Renal cortex interstitium (tissue), 11 donors: ENCODE measurements at regions not wholly inside any gene's neighbourhood (a gene's known extent, or its start where the extent isn't known, plus 50 kb on each side); places are given as distances from the start of the nearest gene placed in this dataset.
"Not testable (repeated sequence)": the region's sequence is repeated elsewhere in the genome, so short reads cannot be mapped to it uniquely, and the experiment has no call there.

Experiments
- DNase-seq, 11 donors: peaks; one replicate each; pipeline ENCODE4 v3.0.0-alpha.2; 2013; ENCODE audit warnings: low read depth in 9 of 11, low spot score in 4 of 11; ENCODE audit errors: extremely low read depth in 1 of 11

DNA sequence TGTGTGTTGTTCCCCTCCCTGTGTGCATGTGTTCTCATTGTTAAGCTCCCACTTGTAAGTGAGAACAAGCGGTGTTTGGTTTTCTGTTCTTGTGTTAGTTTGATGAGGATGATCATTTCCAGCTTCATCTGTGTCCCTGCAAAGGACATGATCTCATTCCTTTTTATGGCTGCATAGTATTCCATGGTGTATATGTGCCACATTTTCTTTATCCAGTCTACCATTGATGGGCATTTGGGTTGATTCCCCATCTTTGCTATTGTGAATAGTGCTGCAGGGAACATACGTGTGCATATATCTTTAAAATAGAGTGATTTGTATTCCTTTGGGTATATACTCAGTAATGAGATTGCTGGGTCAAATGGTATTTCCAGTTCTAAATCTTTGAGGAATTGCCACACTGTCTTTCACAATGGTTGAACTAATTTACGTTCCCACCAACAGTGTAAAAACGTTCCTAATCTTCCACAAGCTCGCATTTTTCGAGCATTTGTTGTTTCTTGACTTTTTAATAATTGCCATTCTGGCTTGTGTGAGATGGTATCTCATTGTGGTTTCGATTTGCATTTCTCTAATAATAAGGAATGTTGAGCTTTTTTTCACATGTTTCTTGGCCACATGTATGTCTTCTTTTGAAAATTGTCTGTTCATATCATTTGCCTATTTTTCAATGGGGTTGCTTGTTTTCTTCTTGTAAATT is 60.6 kb upstream of the PPP1R12A start:
- DNase-seq: not testable (repeated sequence)

DNA sequence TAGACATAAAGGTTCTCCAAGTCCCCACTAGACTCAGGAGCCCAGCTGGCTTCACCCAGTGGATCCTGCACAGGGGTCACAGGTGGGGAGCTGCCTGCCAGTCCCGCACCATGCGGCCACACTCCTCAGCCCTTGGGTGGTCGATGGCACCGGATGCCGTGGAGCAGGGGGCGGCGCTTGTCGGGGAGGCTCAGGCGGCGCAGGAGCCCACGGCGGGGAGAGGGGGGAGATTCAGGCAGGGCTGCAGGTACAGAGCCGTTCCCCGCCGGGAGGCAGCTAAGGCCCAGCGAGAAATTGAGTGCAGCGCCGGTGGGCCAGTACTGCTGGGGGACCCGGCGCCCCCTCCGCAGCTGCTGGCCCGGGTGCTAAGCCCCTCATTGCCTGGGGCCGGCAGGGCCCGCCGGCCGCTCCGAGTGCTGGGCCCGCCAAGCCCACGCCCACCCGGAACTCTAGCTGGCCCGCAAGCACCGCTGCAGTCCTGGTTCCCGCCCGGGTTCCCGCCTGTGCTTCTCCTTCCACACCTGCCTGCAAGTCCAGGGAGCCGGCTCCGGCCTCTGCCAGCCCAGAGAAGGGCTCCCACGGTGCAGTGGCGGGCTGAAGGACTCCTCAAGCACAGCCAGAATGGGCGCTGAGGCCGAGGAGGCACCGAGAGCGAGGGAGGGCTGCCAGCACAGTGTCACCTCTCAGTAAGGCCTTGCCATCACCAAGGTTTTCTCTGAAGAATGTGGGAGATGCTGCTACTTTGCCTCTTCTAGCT is 58.4 kb upstream of the PPP1R12A start:
- no peak for DNase-seq

DNA sequence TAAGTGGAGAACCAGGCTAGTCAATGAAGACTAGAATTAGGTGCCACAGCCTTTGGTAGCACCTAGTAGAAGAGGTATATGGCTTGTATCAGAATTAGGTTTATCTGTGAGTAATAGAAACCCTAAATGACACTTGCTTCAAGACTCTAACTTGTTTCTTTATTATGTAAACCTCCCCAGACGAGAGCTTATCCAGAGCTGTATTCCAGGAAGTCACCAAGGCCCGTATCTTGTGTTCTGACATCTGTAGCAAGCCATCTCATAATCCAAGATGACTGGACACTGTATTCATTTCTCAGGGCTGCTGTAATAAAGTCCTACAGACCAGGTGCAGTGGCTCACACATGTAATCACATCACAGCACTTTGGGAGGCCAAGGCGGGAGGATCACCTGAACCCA is 56.7 kb upstream of the PPP1R12A start:
- DNase-seq: no peak

DNA sequence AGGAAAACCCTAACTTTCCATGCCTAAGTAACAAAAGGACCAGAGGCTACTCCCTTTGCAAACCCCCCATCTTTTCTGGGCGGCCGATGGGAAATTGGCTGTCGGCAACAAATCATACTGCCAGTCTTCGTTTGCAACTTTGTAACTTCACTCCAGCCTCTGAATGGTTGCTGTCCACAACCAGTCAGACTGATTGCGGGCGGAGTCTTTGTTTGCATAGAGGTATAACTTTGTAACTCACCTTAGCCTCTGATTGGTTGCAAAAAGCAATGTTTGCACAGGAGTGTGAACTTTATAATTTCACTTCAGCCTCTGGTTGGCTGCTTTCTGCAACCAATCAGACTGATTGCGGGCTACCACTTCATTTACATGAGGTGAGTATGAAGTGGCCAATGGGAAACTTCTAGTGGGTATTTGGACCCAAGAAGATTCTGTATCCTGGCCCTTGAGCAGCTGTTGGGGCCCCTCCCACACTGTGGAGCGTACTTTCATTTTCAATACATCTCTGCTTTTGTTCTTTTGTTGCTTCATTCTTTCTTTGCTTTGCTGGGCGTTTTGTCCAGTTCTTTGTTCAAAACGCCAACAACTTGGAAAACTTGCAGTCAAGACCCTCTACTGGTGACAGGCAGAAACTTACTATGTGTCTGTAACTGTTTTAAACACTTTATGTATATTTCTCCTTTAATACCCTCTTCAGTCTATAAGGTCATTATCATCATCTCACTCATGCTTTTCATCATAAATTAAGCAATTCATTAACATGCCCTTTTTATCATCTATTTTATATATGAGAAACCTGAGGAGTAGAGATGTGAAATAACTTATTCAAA is 55.8 kb upstream of the PPP1R12A start:
- DNase-seq: not testable (repeated sequence)

DNA sequence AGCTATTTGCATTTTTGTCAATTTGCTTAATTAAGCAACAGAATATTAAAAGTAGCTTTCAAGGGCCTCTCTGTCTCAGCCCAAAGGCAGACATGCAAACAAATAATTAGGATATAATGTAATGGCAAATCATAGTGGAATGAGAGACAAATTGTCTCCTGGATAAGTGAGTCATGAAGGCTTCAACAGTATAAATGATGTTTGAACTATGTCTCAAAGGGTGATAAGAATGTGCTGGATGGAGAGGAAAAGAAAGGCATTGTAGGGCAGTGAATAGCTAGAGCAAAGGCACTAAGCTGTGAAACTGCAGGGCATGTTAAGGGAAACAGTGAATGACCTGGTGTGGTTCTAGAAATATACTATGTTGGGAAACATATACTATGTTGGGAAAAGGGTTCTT is 53.5 kb upstream of the PPP1R12A start:
- no peak for DNase-seq

DNA sequence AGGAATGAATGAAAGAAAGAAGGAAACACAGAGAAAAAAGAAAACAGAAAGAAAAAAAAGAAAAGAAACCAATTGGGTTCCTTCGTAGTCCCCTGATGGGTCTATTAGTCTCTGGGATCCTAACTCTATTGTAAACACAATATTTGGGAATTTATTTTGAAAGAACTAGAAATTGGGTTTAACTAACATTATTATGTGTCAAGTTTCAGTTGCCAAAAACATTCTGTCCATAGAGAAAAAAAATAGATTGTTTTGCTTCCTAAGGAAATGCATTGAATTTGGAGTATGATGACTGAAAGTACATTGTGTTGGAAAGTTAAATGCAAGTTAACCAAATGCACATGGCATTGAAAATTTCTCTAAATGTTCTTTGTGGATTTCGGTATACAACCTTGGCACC is 52.8 kb upstream of the PPP1R12A start:
- DNase-seq: no peak
